Activated naive CD4-positive, alpha-beta T cell treated with Interleukin-2 at 50 U/mL for 16 hours (primary cell): ENCODE measurements at regions not wholly inside any gene's neighbourhood (a gene's known extent, or its start where the extent isn't known, plus 50 kb on each side); places are given as distances from the start of the nearest gene placed in this dataset.

Source experiments
- DNase-seq: peaks from one replicate; pipeline ENCODE4 v3.0.0-alpha.2; 2020

DNA sequence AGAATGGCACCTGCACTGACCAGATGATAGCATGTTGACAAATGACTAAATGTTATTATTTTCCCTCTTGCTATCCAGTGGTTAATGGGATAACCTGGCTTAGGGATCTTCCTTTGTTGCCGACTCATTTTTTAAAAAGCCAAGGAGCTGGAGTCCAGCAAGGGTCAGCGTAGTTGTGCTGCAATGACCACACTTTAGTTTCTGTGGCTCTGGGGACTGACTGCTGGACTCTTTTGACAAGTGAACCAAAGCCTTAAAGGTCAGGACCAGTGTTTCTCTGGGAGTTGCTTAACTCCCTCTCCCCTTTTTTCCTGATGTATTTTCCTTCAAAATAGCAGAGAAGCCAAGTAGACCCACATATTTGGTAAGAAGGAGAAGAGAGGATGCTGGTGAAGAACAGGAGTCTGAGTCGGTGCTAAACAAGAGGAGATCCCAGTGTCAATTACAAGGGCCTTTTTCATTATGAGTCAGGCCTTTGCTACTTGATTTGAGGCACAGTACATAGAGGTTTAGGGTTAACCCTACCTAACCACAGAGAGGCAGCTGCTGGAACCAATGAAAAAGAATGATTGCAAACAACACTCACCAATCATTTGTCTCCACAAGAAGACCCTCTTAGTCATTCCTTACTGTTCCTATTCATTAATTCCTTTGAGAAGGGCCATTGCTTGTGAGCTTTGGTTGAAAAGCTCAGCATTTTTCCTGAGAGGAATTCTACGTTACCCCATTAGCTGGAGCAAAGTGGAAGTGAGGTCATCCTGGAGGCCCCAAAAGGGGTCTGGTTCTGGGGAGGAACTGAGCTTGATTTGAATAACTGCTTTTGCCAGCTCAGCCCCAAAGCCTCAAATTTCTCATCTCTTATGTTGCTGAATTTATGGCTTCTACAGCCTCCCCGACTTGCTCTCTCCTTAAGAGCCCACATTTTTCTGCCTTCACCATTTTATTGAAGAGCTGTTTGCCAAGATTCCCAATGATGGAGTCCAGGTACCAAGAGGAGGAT is 137.6 kb upstream of the HNMT start:
- DNase-seq = no peak

DNA sequence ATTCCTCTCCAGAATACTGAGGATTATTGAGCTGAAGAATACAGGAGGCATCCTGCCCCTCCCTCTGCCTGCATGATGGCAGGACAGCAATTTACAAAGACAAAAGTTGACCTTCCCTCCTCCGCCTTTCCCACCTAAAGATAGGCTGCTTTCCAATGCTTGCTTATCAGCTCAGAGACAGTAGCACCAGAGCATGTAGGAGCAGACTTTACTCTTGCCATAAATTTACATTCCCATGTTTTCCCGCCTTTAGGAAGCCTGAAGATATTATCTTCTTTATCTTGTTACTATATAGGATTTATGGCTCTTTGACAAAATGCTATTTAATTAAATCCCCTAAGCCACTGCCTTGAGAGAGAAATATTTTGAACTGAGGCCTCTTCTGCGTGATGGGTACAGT is 135.6 kb upstream of the HNMT start:
- no peak for DNase-seq

DNA sequence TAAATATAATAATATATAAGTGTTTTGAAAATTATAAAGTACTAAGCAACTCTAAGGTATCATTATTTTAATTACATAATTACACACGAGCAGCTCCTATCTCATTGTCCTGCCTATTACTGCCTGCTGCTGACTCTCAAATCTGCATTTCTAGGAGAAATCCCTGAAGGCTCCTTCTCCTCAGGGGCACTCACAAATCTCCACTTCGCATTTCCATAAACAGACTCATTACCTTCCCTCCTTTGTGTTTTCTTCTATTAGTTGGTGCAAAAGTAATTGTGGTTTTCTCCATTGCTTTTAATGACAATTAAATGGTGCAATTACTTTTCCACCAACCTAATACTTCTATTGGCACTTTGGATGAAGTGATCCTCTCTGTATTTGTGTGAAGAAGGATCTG is 135.0 kb upstream of the HNMT start:
- DNase-seq = no peak

DNA sequence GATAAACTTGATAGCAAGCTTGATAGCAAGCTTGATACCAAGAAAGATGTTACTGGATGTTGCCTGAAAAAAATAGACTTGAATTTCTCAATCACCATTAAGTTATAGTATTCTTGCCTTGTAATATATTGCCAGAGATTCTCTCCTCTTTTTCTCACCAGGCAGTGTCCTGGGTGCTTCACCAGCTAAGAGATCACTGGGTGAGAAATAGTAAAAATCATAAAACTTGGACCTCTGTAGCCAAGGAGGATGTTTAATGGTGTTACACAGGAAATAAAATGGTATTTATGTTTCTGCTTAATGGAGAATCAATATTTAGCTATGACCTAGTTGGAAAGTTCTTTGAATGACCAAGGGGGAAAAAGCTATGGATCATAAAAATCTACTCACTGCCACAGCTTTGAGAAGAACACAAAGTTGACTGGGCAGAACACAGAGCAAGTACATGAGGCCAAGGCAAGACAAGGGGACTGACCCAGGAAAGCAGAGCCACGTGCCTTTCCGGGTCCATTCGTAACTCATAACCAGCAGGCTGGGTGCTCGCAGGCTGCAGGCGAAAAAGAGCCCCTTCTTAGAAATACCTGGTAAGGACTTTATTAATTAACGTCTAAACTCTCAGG is 129.4 kb upstream of the HNMT start:
- no peak for DNase-seq

DNA sequence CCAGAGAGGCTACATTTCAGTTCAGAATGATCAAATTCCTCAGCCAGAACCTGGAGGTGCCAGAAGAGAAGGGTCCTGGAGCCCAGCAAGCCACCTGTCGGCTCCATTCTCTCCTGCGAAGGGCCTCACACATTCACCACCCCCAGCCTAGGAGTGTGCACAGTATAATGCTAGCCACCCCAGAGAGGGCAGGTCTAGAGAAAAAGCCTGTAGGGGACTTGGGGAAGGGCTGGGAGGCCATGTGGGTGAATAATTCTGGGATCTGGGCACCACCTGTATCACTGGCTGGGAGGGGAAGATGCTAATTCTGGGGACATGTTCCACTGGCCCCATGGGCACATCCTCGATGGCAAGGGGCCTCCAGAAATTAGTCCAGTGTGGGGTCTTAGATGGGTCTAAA is 127.6 kb upstream of the HNMT start:
- no peak for DNase-seq

DNA sequence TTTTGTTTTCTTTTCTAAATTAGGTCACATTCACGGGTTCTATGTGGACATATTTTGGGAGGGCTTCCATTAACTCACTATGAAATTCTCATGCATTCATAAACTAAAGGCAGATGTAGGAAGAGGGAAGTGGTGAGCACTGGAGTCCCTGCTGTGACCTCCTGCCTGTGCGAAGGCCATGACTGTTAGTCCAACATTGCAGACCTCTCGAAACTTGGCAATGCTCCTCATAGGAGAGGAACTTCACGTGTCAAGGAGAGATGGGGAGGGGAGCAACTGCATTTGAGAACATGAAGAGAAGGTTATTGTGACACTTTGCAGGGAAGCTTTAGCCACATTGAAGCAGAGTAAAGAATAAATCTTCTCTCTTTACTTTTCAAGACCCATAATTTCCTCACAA is 126.4 kb upstream of the HNMT start:
- DNase-seq = no peak

DNA sequence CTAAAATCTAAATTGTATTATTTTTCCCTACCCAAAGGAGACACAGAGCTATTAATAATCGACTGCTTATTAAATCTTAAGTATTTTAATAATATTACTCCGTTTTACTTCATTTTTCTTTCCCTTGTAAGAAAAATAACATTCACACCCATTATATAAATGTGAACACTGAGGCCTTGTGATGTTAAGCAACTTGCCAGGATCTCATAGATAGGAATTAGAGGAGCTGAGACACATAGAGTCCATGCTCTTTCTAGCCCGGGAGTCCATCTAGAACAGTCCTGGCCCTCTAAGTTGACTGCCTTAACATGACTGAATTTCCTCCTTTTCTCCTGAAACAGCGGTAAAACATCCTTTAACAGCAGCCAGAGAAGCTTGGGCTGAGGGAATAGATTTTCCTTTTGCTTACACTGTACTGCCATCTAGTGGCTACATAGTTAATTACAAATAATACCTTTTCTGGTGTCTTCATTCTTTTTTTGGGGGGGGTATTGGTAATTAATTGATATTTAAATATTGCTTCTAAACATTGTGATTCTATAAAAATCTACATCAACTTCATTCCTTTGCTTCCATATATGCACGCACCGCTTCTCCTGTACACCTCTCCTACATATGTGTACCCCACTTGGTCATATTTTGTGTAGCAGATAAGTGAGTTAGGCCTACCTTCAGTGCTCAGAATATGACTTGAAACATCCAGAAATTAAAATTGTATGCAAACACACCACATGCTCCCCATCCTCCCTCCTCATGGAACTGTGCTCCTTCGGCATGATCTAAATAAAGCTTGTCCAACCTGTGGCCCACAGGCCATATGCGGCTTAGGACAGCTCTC is 125.8 kb upstream of the HNMT start:
- no peak for DNase-seq

DNA sequence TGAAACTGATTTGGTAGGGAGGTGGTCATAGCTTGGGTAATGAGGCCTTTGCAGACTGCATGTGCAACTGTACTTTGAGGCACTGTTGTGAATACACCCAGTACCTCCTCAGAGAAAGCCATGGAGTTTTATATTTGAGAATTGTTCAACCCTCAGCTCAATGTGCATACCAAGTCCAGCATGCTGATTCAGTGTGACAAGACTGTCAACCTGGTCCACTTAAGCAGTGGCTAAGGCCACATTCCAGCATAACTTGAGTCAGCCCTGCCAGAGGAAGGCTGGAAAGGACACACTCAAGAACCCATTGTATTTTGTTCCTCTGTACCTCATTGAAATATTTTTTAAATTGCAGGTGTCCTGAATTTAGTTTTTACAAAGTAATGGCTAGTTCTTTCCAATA is 121.8 kb upstream of the HNMT start:
- no peak for DNase-seq

DNA sequence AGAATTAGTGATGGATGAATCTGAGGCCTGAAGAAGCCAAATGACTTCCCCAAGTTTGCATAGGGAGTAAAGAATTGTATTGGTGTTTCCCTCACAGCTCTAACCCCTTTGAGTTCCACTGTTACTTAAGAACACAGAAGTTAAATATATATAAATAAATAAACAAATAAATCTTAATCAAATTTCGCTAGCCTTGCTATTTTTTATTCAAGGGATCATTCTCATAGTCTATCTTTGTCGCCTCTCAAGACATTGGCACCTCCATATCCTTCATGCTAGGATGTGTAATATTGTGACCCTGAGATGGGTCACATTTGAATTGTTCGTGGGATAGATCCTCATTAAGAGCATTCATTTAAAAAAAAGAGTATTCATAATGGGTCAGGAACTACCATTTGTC is 121.3 kb upstream of the HNMT start:
- DNase-seq = no peak

DNA sequence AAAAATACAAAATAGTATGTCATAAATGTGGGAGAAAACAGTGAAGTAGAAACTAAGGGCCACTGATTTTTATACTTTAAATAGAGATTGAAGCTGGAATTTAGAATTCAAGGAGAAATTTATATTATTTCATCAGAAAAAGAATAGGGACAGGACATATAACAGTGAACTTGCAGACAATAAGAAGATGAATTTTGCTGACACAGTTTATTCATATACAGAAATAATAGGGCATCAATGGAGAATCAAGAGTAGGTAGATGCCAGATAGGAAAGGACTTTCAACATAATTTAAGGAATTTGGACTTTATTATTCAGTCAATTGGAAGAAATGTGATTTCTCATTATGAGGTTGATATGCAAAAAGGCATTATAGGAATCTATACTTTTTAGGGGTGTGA is 118.9 kb upstream of the HNMT start:
- DNase-seq = no peak

DNA sequence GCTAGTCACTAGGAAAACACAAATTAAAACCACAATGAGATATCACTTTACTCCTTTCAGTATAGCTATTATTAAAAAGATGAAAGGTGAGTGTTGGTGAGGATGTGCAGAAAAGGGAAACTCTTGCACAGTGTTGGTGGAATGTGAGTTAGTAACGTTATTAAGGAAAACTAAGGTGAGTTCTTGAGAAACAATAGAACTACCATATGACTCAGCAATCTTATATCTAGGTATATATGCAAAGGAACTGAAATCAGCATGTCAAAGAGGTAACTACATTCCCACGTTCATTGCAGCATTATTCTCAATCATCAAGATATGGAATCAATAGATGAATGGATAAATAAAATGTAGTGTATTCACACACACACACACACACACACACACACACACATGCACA is 117.3 kb upstream of the HNMT start:
- no peak for DNase-seq

DNA sequence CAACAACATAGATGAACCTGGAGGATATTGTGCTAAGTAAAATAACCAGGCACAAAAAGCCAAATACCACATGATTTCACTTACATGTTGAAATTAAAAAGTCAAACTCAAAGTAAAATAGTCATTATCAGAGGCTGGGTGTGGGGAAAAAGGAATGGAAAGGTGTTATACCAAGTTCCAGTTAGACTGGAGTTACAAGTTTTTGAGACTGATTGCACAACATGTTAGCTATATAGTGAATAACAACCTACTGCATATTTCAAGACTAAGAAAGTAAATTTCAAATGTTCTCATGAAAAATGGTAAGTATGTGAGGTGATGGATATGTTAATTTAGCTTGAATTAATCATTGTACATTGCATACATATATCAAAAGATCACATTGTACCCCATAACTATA is 116.8 kb upstream of the HNMT start:
- no peak for DNase-seq

DNA sequence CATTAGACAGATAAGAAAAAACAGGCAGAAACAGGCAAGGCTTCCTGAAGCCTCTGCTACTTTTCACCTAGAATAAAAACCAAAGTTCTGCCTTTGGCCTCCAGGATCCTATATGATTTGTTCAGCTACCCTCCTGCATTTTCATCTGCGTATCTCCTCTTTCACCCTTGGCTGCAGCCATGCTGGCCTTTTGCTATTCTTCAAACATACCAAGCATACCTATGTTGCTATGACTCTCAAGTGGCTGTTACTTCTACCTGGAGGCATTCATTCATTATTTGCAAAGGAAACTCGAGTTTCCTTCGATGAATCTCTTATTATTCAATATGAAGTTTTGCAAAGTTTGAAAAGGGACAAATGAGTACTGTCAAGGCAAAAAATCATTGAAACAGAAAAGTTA is 106.4 kb upstream of the HNMT start:
- no peak for DNase-seq

DNA sequence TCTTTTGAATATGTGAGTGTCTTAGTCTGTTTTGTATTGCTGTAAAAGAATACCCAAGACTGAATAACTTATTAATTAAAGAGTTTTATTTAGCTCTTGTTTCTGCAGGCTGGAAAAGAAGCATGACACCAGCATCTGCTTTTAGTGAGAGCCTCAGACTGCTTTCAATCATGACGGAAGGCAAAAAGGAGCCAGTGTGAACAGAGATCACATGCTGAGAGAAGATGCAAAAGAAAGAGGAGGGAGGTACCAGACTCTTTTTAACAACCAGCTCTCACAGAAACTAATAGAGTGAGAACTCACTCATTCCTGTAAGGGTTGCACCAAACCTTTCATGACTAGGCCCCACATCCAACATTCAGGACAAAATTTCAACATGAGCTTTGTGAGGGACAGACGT is 101.6 kb upstream of the HNMT start:
- no peak for DNase-seq

DNA sequence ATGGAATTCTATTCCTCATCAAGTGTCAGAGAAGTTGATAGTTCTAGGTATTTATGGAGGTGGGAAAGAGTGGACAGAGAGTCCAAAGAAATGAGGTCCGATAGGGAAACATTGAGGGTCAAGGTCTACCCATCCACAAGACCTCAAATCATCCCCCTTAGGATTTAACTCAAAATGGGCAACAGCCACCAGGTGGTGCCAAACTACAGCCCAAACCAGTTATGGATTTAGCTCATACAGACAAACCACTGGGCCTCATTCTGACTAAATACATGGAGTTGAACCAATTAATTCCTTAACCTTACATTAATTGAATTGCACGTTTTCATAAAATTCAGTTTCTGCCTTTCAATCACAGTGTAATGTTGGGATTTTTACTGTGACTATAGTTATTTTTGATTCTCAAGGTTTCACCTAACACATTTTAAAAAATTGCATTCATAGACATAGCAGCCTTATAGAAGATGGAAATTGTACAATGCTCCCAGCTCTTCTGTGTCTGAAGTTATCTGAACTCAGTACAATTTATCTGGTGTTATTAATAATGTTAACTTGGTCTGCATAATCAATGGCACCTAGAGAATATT is 98.2 kb upstream of the HNMT start:
- peak; percentile 44 for DNase-seq

DNA sequence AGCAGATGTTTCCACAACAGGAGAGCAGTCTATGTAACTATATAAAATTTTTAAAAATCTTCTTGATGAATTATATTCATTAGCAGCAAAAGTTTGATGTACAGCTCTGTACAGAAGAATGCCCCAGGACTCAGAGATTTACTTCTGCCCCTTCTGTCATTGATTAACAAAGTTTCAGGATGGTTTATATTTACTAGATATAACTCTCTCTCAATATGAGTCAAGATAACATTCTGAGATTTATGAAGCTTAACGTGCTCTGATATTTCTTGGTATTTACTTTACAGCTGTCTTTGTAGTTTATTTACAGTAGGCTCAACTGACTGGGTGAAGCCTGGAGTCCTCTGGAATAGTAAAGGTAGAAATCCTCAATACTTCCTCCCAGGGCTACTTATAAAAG is 93.6 kb upstream of the HNMT start:
- DNase-seq = no peak

DNA sequence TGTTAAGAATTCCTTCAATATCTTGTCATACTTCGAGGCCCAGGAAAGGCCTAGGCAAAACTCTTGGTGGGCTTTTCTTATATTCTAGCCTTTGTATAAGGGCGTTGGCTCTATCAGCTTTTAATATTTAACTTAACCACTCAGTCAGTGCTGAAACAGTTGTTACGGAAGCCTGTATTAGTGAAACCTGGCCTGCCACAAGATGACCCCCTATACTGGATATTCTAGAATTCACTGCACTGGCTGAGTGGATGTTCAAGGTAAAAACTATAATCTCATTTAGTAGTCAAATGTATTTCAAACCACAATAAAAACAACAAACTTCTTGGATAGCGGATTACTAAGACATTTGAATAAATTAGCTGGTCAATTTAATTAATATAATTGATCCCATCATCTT is 91.7 kb upstream of the HNMT start:
- no peak for DNase-seq

DNA sequence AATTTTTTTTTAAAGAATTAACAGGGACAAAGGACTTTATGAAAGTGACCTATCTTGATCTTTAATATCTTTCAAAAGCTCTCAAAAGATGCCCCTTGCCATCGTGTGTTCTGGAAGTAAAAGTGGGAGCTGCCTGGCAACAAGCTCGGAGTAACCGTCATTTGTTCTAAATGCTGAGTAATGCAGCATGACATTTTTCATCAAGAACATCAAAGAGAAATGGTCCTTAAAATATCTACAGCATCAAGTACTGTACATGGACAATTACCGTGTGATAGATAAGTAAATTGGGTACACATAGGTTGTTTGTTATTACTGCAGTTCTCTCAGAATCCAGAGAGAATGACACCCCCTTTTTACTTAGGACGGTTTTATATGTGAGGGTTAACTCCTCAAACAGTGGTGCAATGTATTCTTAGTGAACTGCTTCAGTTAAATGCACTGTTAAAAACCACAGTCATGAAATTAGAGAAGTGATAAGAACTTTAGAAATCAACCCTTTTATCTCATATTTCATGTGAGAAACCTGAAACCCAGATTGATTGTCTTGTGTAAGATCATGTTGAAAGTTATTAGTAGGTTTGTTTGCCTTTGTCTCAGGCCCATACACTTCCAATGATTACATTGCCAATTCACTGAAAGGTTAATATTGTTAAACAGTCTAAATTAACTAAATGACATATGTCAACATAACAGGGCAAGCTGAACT is 90.6 kb upstream of the HNMT start:
- DNase-seq = no peak

DNA sequence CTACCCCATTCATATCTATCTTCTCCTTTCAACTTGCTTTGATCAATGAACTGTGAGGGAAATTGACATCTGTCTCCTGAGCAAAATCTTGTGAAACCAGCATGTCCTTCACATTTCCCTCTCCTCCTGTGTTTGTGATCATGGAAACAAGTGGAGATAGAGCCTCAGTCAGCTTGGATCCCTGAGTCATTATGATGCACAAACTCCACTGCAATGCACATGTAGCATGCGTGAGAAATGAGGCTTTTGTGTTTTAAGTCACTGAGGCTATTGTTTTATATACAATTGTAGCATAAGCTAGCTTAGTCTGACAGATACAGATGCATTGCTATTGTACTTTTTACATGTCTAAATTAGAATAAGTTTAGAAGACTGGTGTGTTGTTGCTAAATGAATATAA is 85.2 kb upstream of the HNMT start:
- no peak for DNase-seq

DNA sequence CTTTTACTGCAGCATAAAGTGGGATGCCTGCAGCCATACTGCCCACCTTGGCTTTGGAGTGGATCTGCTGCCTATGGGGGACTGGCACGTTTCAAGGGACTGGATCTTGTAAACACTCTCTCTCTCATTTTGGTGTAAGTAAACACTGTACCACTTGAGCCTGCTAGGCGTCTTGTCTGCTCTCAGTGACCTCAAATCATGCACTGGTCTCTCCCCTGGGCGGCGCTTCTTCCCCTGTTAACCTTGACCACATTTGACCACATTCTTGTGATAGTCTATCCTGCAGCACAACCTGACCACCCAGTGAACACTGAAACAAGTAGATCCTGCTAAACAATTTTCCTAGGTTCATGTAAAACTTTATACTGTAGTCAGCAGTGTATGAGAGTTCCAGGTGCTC is 82.6 kb upstream of the HNMT start:
- DNase-seq = no peak

DNA sequence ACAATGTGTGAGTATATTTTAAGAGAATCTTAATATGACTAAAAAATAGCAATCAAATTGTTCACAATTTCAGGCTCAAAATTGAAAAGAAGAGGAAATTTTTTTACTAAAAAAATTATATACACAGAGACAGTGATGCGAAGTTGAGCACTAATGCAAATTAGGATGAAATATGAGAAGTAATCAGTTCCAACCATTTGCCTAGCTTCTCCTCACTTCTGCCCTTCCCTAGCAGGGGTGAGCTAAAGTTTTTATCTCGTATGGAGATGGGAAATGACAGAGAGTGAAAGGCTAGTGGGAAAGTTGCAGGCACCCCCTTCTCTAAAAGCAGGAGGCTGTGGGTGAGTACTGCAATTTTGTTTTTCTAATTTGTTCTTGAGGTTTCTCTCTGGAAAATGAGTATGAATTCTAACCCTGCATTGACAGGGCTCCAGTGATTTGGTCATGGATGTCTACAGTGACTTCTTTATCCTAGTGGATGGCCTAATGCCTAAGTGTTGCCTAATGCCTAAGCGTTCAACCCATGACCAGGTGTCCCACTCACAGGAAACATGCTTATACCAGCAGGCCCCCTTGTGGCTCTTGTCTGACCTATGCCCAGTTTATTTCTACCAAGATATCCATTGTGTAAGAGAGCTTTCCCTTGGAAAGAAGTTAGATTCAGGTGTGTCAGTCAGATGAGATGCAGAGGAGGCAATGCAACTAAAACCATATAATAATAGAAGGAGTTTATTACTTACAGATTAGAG is 78.0 kb upstream of the HNMT start:
- DNase-seq = no peak

DNA sequence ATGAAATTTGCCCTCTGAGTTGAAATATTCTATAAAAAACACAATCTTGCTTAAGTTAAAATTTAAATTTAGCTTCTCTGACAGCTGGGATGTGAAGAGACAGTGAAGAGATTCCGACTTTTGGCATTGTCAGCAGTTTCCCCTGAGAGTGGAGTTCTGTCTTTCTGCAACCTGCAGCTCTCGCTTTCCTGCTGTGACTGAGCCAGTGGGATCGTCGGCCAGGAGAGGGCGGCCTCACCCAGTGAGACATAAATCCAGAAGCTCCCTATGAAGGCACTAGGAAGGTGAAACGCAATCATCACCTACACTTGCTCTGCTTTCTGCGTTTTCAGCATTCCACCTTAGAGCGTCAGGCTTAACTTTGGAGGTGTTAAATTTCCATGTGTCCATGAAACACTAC is 75.4 kb upstream of the HNMT start:
- no peak for DNase-seq
